ENCODE measurements at regions not wholly inside any gene's neighbourhood (a gene's known extent, or its start where the extent isn't known, plus 50 kb on each side); places are given as distances from the start of the nearest gene placed in this dataset.

DNA sequence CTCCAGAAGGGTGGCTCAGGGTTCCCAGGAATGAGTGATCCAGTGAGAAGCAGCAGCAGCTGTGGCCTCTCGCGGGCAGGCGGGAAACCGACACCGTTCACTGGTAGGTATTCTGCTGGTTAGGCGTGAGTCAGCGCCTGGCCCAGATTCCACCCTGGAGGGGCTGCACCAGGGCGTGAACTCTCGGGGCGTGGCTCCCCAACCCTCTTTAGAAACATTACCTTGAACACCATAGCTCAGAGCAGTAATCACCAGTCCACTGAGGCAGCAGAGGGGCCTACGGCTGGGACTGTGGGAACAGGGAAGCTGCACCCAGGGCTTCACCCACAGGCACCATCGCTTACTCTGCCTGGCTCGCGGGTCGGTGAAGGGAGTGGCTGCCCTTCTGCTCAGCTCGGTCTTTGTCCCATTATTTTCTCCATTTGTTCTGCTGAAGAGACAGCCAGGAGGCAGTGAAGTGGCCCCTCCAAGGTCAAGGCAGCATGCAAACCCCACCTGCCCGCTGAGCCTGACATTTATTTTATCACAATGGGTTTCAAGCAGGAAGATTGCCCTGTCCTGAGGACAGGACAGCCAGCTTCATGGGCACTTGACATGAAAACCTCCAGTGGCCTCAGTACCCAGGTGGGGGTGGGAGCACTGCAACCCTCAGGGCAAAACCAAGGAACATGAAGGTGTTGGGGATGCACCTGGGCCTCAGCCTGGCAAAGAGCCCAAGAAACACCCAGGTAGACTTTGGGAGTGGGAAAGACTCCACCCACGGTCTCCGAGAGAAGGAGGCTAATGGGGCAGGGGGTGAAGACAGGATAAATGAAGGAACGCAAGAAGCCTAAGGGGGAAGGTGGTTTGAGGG lies 51.0 kb upstream of the CD93 start:
- Histone ChIP-seq H3K27ac (no peak overlapping the region), H3K4me3 (no peak overlapping the region)
- no peak for DNase-seq (ENCODE audit: low spot score)
- TF ChIP-seq CTCF (IDR thresholded peaks at IDR 0.05), result no peak

GRCh38 chr20:23135449-23136420 lies 49.6 kb upstream of the CD93 start:
- Histone ChIP-seq H3K27ac (peak overlapping the region; percentile 18 to 52), H3K4me3 (no peak overlapping the region)
- DNase-seq (ENCODE audit: low spot score), result no peak
- TF ChIP-seq CTCF (IDR thresholded peaks at IDR 0.05), result no peak

All from coronary artery (tissue), 2 donors.